H1 (cell line): ENCODE measurements at regions not wholly inside any gene's neighbourhood (a gene's known extent, or its start where the extent isn't known, plus 50 kb on each side); places are given as distances from the start of the nearest gene placed in this dataset.

Experiments
- CTCF ChIA-PET: fragments of 300-600 bp; sonication (Branson Sonifier 250); formaldehyde crosslinking; loops from one replicate; lab custom pipeline; 2021; ENCODE audit not compliant: partially characterized antibody; lab: Charles Lee
- POLR2A ChIA-PET: fragments of 300-600 bp; sonication (Branson Sonifier 250); formaldehyde crosslinking; loops from one replicate; lab custom pipeline; 2021; ENCODE audit warnings: inconsistent platforms; ENCODE audit not compliant: partially characterized antibody; lab: Charles Lee
- DNase-seq, 2 experiments: peaks; one replicate each; pipeline versions ENCODE4 v3.0.0 to v3.0.0-alpha.2; 2010 to 2022; ENCODE audit warnings: low spot score in 2 of 2, low read depth in 1 of 2, mixed read lengths in 1 of 2
- FAIRE-seq: peaks from 2 replicates; lab custom pipeline; 2011; peaks lifted over from hg19 to GRCh38; lab: Jason Lieb, UNC
- H2AFZ ChIP-seq: 2 replicates; pipeline ENCODE4 v1.8.1; 2012; ENCODE audit warnings: low read length, inconsistent platforms
- H2AK5ac ChIP-seq: 2 replicates; pipeline ENCODE4 v1.6.1; 2013; ENCODE audit warnings: low read depth, low read length
- H2BK120ac ChIP-seq: replicated peaks from 2 replicates; pipeline ENCODE3; 2013; ENCODE audit warnings: low read depth, low read length, inconsistent platforms
- H2BK12ac ChIP-seq: 2 replicates; pipeline ENCODE4 v1.6.1; 2013; ENCODE audit warnings: low read depth, low read length
- H2BK15ac ChIP-seq: 2 replicates; pipeline ENCODE4 v1.6.1; 2013; ENCODE audit warnings: low read length
- H2BK20ac ChIP-seq: 2 replicates; pipeline ENCODE4 v1.6.1; 2013; ENCODE audit warnings: low read length
- H2BK5ac ChIP-seq: 2 replicates; pipeline ENCODE4 v1.6.1; 2013; ENCODE audit warnings: low read depth, low read length
- H3K14ac ChIP-seq: 2 replicates; pipeline ENCODE4 v1.6.1; 2013; ENCODE audit warnings: inconsistent platforms; ENCODE audit not compliant: insufficient read length
- H3K18ac ChIP-seq: 2 replicates; pipeline ENCODE4 v1.6.1; 2013; ENCODE audit warnings: low read length; ENCODE audit errors: extremely low read depth
- H3K23ac ChIP-seq: 2 replicates; pipeline ENCODE4 v1.6.1; 2013; ENCODE audit warnings: inconsistent platforms; ENCODE audit not compliant: insufficient read length
- H3K23me2 ChIP-seq: 2 replicates; pipeline ENCODE4 v1.6.1; 2013; ENCODE audit warnings: low read depth, low read length
- H3K27ac ChIP-seq: 2 replicates; pipeline ENCODE4 v1.6.1; 2011; ENCODE audit warnings: low read depth, low read length, inconsistent platforms
- H3K27me3 ChIP-seq, 4 experiments: replicated peaks in 1 of 4; 1 replicate in 1 of 4; 2 replicates in 3 of 4; pipeline versions ENCODE4 v1.6.1 to v1.8.1; 2011 to 2013; ENCODE audit warnings: low read length in 3 of 4, mild to moderate bottlenecking in 3 of 4, inconsistent platforms in 2 of 4, mixed read lengths in 2 of 4, moderate library complexity in 1 of 4; ENCODE audit not compliant: control insufficient read depth in 3 of 4, insufficient read depth in 3 of 4; ENCODE audit errors: extremely low read depth in 1 of 4
- H3K36me3 ChIP-seq, 4 experiments: 2 replicates each; pipeline versions ENCODE4 v1.6.1 to v1.8.1; 2011 to 2013; ENCODE audit warnings: mild to moderate bottlenecking in 4 of 4, low read length in 3 of 4, moderate library complexity in 2 of 4, control low read depth in 1 of 4, inconsistent platforms in 1 of 4; ENCODE audit not compliant: insufficient read depth in 4 of 4, control insufficient read depth in 2 of 4
- H3K4ac ChIP-seq: replicated peaks from 2 replicates; pipeline ENCODE3; 2013; ENCODE audit warnings: low read length, low read depth, mixed read lengths, inconsistent platforms; ENCODE audit not compliant: insufficient read length
- H3K4me1 ChIP-seq, 4 experiments: replicated peaks in 1 of 4; 1 replicate in 1 of 4; 2 replicates in 3 of 4; pipeline versions ENCODE4 v1.6.1 to v1.8.1; 2011 to 2013; ENCODE audit warnings: low read length in 3 of 4, inconsistent platforms in 2 of 4, mixed read lengths in 1 of 4; ENCODE audit not compliant: insufficient read depth in 4 of 4, control insufficient read depth in 3 of 4
- H3K4me2 ChIP-seq, 2 experiments: 2 replicates each; pipeline versions ENCODE4 v1.6.1 to v1.8.1; 2011 to 2013; ENCODE audit warnings: low read depth in 2 of 2, low read length in 2 of 2, control low read depth in 1 of 2, inconsistent platforms in 1 of 2, mild to moderate bottlenecking in 1 of 2; ENCODE audit not compliant: insufficient read depth in 1 of 2
- H3K4me3 ChIP-seq, 4 experiments: fragments of 200-600, 300-600 bp in 1 of 4; sonication (generic), shearing (Covaris generic), sonication (Bioruptor Twin) in 1 of 4; 2 replicates each; pipeline versions ENCODE4 v1.5.1 to v1.8.1; 2011 to 2016; ENCODE audit warnings: low read length in 4 of 4, low read depth in 3 of 4, control low read depth in 2 of 4, inconsistent platforms in 2 of 4, mild to moderate bottlenecking in 2 of 4, mixed read lengths in 1 of 4, moderate library complexity in 1 of 4; ENCODE audit not compliant: insufficient read depth in 2 of 4; ENCODE audit errors: extremely low read depth in 1 of 4
- H3K56ac ChIP-seq: replicated peaks from 2 replicates; pipeline ENCODE3; 2013; ENCODE audit warnings: low read depth, mild to moderate bottlenecking, mixed read lengths, low read length, inconsistent platforms; ENCODE audit not compliant: insufficient read length
- H3K79me1 ChIP-seq: 2 replicates; pipeline ENCODE4 v1.6.1; 2013; ENCODE audit warnings: low read depth, low read length, control low read depth
- H3K79me2 ChIP-seq, 2 experiments: 2 replicates each; pipeline versions ENCODE4 v1.6.1 to v1.8.1; 2012 to 2013; ENCODE audit warnings: low read length in 2 of 2, mild to moderate bottlenecking in 2 of 2, inconsistent platforms in 1 of 2; ENCODE audit not compliant: insufficient read depth in 2 of 2, control insufficient read depth in 1 of 2
- H3K9ac ChIP-seq, 4 experiments: replicated peaks in 1 of 4; 1 replicate in 1 of 4; 2 replicates in 3 of 4; pipeline versions ENCODE4 v1.6.1 to v1.8.1; 2011 to 2013; ENCODE audit warnings: low read depth in 3 of 4, low read length in 3 of 4, control low read depth in 2 of 4, mild to moderate bottlenecking in 2 of 4, moderate library complexity in 2 of 4, inconsistent platforms in 1 of 4; ENCODE audit errors: extremely low read depth in 1 of 4
- H3K9me3 ChIP-seq, 2 experiments: 2 replicates each; pipeline versions ENCODE4 v1.6.1 to v1.8.1; 2012 to 2013; ENCODE audit warnings: mild to moderate bottlenecking in 2 of 2, moderate library complexity in 2 of 2, control low read depth in 1 of 2, inconsistent platforms in 1 of 2, low read depth in 1 of 2, low read length in 1 of 2, mixed read lengths in 1 of 2; ENCODE audit not compliant: insufficient read depth in 2 of 2
- H4K20me1 ChIP-seq, 2 experiments: replicated peaks in 1 of 2; 2 replicates each; pipeline versions ENCODE3 to v1.8.1; 2011 to 2013; ENCODE audit warnings: inconsistent platforms in 2 of 2, low read length in 2 of 2, mild to moderate bottlenecking in 1 of 2; ENCODE audit not compliant: insufficient read depth in 2 of 2, control insufficient read depth in 1 of 2
- H4K5ac ChIP-seq: 2 replicates; pipeline ENCODE4 v1.6.1; 2013; ENCODE audit warnings: low read length, low read depth, mixed read lengths, inconsistent platforms; ENCODE audit not compliant: insufficient read length
- H4K8ac ChIP-seq: 2 replicates; pipeline ENCODE4 v1.8.0; 2013; ENCODE audit warnings: mild to moderate bottlenecking, moderate library complexity, low read length, inconsistent platforms; ENCODE audit not compliant: insufficient read depth; ENCODE audit errors: extremely low read depth
- H4K91ac ChIP-seq: replicated peaks from 2 replicates; pipeline ENCODE3; 2013; ENCODE audit warnings: low read length, mixed read lengths, inconsistent platforms; ENCODE audit not compliant: insufficient read length
- CTBP2 ChIP-seq: IDR thresholded peaks from 2 replicates; pipeline ENCODE4 v1.7.0; 2011; ENCODE audit warnings: borderline replicate concordance, mild to moderate bottlenecking, moderate library complexity, mixed read lengths, low read length; ENCODE audit not compliant: insufficient read depth, insufficient read length
- HDAC6 ChIP-seq: IDR thresholded peaks from one replicate; pipeline ENCODE4 v1.7.1; 2012; ENCODE audit warnings: low read depth, mild to moderate bottlenecking, inconsistent platforms, low read length, moderate library complexity
- KDM4A ChIP-seq: IDR thresholded peaks from one replicate; pipeline ENCODE4 v1.7.1; 2012; ENCODE audit warnings: low read depth, mild to moderate bottlenecking, moderate library complexity, low read length, inconsistent platforms; ENCODE audit not compliant: severe bottlenecking
- RNF2 ChIP-seq: fragments of 200-900, 300-1000 bp; sonication (generic); IDR thresholded peaks from 2 replicates; pipeline ENCODE4 v1.7.1; 2016; ENCODE audit warnings: borderline replicate concordance, low read depth, mild to moderate bottlenecking, antibody characterized with exemption, low read length; ENCODE audit not compliant: poor library complexity, severe bottlenecking; ENCODE audit errors: missing control alignments
- WGBS, 2 experiments: shearing (Covaris generic) in 1 of 2; methylation state at CpG; one replicate each; pipeline versions ENCODE4 v1.1.6 to v1.1.7; 2013 to 2015; ENCODE audit warnings: low lambda C conversion rate in 2 of 2, mixed read lengths in 2 of 2, inconsistent platforms in 1 of 2, low coverage in 1 of 2, missing lambda C conversion rate in 1 of 2; ENCODE audit not compliant: insufficient replicate concordance in 2 of 2, insufficient coverage in 1 of 2, insufficient read length in 1 of 2; ENCODE audit errors: extremely low coverage in 1 of 2, missing lambda C conversion rate in 1 of 2; 5-methylcytosine and 5-hydroxymethylcytosine counted together

GRCh38 chr18:78101091-78101490 is 851.4 kb downstream of the GALR1 start:
- H3K79me2 ChIP-seq, result no peaks in the 10 kb centered on the region
- no peaks in the 10 kb centered on the region for H3K36me3 ChIP-seq
- H4K8ac ChIP-seq, result no peak overlapping the region
- no peak overlapping the region for H2BK120ac ChIP-seq
- H3K56ac ChIP-seq, result no peak overlapping the region
- no peak for TF ChIP-seq CTBP2
- TF ChIP-seq HDAC6, result no peak
- TF ChIP-seq RNF2, result no peak
- TF ChIP-seq KDM4A, result no peak
- H3K4me1 ChIP-seq, result no peaks in the 10 kb centered on the region
- no peaks in the 10 kb centered on the region for H3K79me1 ChIP-seq
- CTCF ChIA-PET, result interaction anchor here (1.1 kb wide), 1 partner anchor 80 kb away, joined by 3 read pairs; no protein-coding TSS in a partner anchor
- H4K20me1 ChIP-seq, result no peaks in the 10 kb centered on the region
- H2BK20ac ChIP-seq, result no peak overlapping the region
- no peak overlapping the region for H3K4me3 ChIP-seq
- H3K4me2 ChIP-seq, result no peak overlapping the region
- no peak overlapping the region for H3K23ac ChIP-seq
- WGBS, 2 experiments, result 96% methylated on average over 9 of the region's 9 CpGs; no CpG with 5 or more reads in 1 of the 2 experiments
- FAIRE-seq (no peak), DNase-seq (no peak)
- no peak overlapping the region for H2AK5ac ChIP-seq
- no peak overlapping the region for H3K27ac ChIP-seq
- H4K91ac ChIP-seq, result no peak overlapping the region
- H3K4ac ChIP-seq, result no peak overlapping the region
- no peak overlapping the region for H2BK12ac ChIP-seq
- no peak overlapping the region for H4K5ac ChIP-seq
- H3K9ac ChIP-seq, result no peak overlapping the region
- H2BK5ac ChIP-seq, result no peak overlapping the region
- no peaks in the 10 kb centered on the region for H3K23me2 ChIP-seq
- H2AFZ ChIP-seq, result no peak overlapping the region
- H3K27me3 ChIP-seq, result no peaks in the 10 kb centered on the region
- peaks cover 4 to 6% of the 10 kb centered on the region in 2 experiments; a peak in 2 of 4 replicates for H3K9me3 ChIP-seq
- POLR2A ChIA-PET, result no interaction called here
- H3K18ac ChIP-seq, result no peak overlapping the region
- H3K14ac ChIP-seq, result no peak overlapping the region
- H2BK15ac ChIP-seq, result no peak overlapping the region
